Lower lobe of right lung (tissue), 2 donors: ENCODE measurements at regions not wholly inside any gene's neighbourhood (a gene's known extent, or its start where the extent isn't known, plus 50 kb on each side); places are given as distances from the start of the nearest gene placed in this dataset.
"Not testable (repeated sequence)": the region's sequence is repeated elsewhere in the genome, so short reads cannot be mapped to it uniquely, and the experiment has no call there.

ENCODE experiments used
- ATAC-seq, 2 donors: fragments of 200-7000 bp; cut with Tn5 transposase; one replicate each; pipeline ENCODE4 v1.9.1; 2020 to 2022; ENCODE audit warnings: mild to moderate bottlenecking in 2 of 2, moderate library complexity in 2 of 2
- DNase-seq: peaks from one replicate; pipeline ENCODE4 v3.0.0-alpha.2; 2020
- H3K27ac ChIP-seq: fragments of 200-600 bp; one replicate; pipeline ENCODE4 v1.8.0; 2022
- H3K27me3 ChIP-seq: fragments of 200-600 bp; one replicate; pipeline ENCODE4 v1.8.0; 2022; ENCODE audit warnings: low read depth
- H3K36me3 ChIP-seq: fragments of 200-600 bp; one replicate; pipeline ENCODE4 v1.8.0; 2022; ENCODE audit warnings: mild to moderate bottlenecking
- H3K4me1 ChIP-seq: fragments of 200-600 bp; one replicate; pipeline ENCODE4 v1.8.0; 2022
- H3K4me3 ChIP-seq: fragments of 200-600 bp; one replicate; pipeline ENCODE4 v1.8.0; 2022; ENCODE audit warnings: mild to moderate bottlenecking
- H3K9me3 ChIP-seq: fragments of 200-600 bp; one replicate; pipeline ENCODE4 v1.8.0; 2022
- CTCF ChIP-seq: fragments of 200-600 bp; IDR thresholded peaks from one replicate; pipeline ENCODE4 v1.8.0; 2022; ENCODE audit warnings: antibody characterized with exemption, mild to moderate bottlenecking
- intact Hi-C: fragments of 100-400 bp; cut with DNase I; formaldehyde crosslinking; loops from one replicate; pipeline ENCODE4 v1.11.0; 2022
- donor health status: DM: no; HTN: yes; CAD: no; lungs with severe emphysema.

- no peak overlapping the region for H3K4me3 ChIP-seq
- DNase-seq (no peak), ATAC-seq (no peak)
- H3K4me1 ChIP-seq, result peaks cover 2% of the 10 kb centered on the region
- intact Hi-C loops, result no loop called here
- no peaks in the 10 kb centered on the region for H3K27me3 ChIP-seq
- no peaks in the 10 kb centered on the region for H3K9me3 ChIP-seq
- no peak for TF ChIP-seq CTCF
- no peak overlapping the region for H3K27ac ChIP-seq
- no peaks in the 10 kb centered on the region for H3K36me3 ChIP-seq
These were observed 119.9 kb downstream of the COPRS start for GRCh38 chr17:31738996-31739699.

DNA sequence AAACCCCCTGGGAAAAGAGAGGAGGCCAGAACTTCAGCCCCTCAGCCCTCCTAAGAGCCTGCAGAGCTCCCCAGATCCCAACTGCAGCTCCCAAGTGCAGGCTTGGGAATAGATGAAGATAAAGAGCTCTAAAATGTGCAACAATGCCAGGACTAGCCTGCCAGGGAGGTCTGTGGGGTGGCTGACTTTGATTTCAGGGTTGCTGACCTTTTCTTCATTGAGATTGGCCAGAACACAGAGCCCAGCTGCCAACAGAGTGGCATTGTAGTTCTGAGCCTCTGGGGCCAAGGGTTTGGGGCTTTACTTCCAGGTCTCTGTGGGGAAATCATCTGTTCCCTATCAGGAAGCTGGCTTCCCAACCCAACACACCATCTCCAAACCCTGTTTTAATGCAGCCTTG lies 120.6 kb downstream of the COPRS start:
- no peak for TF ChIP-seq CTCF
- H3K9me3 ChIP-seq, result no peaks in the 10 kb centered on the region
- no peaks in the 10 kb centered on the region for H3K36me3 ChIP-seq
- ATAC-seq, result no peak
- intact Hi-C loops, result no loop called here
- no peaks in the 10 kb centered on the region for H3K27me3 ChIP-seq
- no peak overlapping the region for H3K4me3 ChIP-seq
- no peaks in the 10 kb centered on the region for H3K4me1 ChIP-seq
- DNase-seq, result no peak
- H3K27ac ChIP-seq, result no peak overlapping the region

GRCh38 chr17:31738067-31738466 lies 121.0 kb downstream of the COPRS start:
- no peak for DNase-seq

GRCh38 chr17:31736855-31737625 lies 122.0 kb downstream of the COPRS start:
- no peak for ATAC-seq
- no peak overlapping the region for H3K4me3 ChIP-seq
- intact Hi-C loops, result no loop called here
- no peak for TF ChIP-seq CTCF
- no peaks in the 10 kb centered on the region for H3K4me1 ChIP-seq
- H3K27ac ChIP-seq, result no peak overlapping the region
- H3K36me3 ChIP-seq, result no peaks in the 10 kb centered on the region
- no peaks in the 10 kb centered on the region for H3K9me3 ChIP-seq
- DNase-seq, result no peak
- H3K27me3 ChIP-seq, result no peaks in the 10 kb centered on the region

More at GRCh38 chr17:31738067-31738466, 121.0 kb downstream of the COPRS start:
- intact Hi-C loops, result no loop called here
- Histone ChIP-seq H3K36me3 (no peaks in the 10 kb centered on the region), H3K9me3 (no peaks in the 10 kb centered on the region), H3K27ac (no peak overlapping the region), H3K4me1 (no peaks in the 10 kb centered on the region), H3K27me3 (no peaks in the 10 kb centered on the region), H3K4me3 (no peak overlapping the region)
- TF ChIP-seq CTCF, result no peak
- ATAC-seq, result no peak

GRCh38 chr17:31733326-31733725 lies 125.7 kb downstream of the COPRS start:
- ATAC-seq, result no peak
- Histone ChIP-seq H3K27me3 (no peaks in the 10 kb centered on the region), H3K9me3 (no peaks in the 10 kb centered on the region), H3K36me3 (no peaks in the 10 kb centered on the region), H3K4me3 (no peak overlapping the region), H3K27ac (no peak overlapping the region), H3K4me1 (no peaks in the 10 kb centered on the region)
- no peak for TF ChIP-seq CTCF
- DNase-seq, result no peak
- intact Hi-C loops, result no loop called here

DNA sequence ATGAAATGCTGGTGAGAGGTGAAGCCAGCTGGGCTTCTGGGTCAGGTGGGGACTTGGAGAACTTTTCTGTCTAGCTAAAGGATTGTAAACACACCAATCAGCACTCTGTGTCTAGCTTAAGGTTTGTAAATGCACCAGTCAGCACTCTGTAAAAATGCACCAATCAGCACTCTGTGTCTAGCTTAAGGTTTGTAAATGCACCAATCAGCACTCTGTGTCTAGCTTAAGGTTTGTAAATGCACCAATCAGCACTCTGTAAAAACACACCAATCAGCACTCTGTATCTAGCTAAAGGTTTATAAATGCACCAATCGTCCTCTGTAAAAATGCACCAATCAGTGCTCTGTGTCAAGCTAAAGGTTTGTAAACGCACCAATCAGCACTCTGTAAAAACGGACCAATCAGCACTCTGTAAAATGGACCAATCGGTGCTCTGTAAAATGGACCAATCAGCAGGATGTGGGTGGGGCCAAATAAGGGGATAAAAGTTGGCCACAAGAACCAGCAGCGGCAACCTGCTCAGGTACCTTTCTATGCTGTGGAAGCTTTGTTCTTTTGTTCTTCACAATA lies 127.4 kb downstream of the COPRS start:
- DNase-seq, ATAC-seq, intact Hi-C loops, H3K36me3 ChIP-seq, H3K27me3 ChIP-seq, H3K9me3 ChIP-seq, H3K4me3 ChIP-seq, H3K4me1 ChIP-seq, H3K27ac ChIP-seq: not testable (repeated sequence)
